GM19240 (cell line): ENCODE measurements at regions not wholly inside any gene's neighbourhood (a gene's known extent, or its start where the extent isn't known, plus 50 kb on each side); places are given as distances from the start of the nearest gene placed in this dataset.
"Not testable (repeated sequence)": the region's sequence is repeated elsewhere in the genome, so short reads cannot be mapped to it uniquely, and the experiment has no call there.

Source experiments
- DNase-seq: peaks from one replicate; pipeline ENCODE4 v3.0.0; 2011; ENCODE audit warnings: low spot score; ENCODE audit not compliant: insufficient read length

GRCh38 chr14:87434011-87434410 is 559.0 kb downstream of the GALC start:
- DNase-seq = no peak

DNA sequence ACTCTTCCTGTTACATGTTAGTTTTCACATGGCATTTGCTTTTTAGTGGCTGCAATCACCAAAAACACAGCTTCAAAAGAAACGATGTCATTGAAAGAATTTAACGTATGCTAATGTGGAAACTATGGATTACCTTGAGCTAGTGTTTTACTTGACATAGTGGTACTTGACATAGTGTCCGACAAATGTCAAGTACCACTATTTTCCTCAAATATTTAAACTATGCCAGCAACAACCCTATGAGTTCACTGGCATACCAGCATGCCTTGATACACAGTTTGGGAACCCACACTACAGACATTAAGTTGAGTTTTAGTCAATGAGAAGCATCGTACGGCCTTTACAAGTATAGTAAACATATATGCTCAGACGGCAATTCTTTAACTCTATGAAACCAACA is 560.3 kb downstream of the GALC start:
- DNase-seq = no peak

DNA sequence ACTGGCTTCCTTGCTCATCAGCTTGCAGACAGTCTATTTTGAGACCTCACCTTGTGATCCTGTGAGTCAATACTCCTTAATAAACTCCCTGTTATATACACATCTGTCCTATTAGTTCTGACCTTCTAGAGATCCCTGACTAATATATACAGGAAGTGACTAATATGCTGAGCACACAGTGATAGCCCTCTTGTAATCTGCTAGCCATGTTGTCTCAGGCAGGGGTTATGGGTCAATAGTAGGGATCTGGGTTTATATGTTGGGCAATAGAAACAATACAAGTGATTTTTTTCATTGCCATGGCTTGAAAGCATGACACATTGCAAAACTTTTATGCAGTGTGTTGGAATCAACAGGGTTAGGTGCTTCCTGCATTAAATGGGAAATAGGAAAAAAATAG is 562.2 kb downstream of the GALC start:
- no peak for DNase-seq

- DNase-seq = no peak
These were observed 562.8 kb downstream of the GALC start for GRCh38 chr14:87430214-87430613.

- no peak for DNase-seq
These were observed 573.1 kb downstream of the GALC start for GRCh38 chr14:87419925-87420324.

GRCh38 chr14:87411370-87411769 is 581.6 kb downstream of the GALC start:
- DNase-seq = no peak

DNA sequence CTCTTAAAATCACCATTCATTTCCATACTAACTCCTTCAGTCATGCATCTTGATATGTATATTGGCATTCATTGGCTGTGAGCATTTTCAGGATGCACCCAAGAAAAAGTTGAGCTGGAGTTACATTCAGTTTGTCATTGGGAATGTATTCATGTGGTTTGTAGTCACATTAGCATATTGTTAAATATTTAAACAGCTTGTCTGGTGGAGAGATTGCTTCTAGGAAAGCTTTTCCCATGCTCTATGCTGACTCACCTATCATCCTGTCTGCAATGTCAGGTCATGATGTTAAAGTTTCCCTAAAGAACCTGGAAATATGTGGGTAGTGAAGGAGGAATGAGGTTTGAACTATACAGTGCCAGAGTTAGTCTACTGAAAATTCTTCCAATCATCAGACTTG is 583.6 kb downstream of the GALC start:
- DNase-seq = no peak

GRCh38 chr14:87407344-87407743 is 585.6 kb downstream of the GALC start:
- no peak for DNase-seq

- DNase-seq = no peak
These were observed 587.4 kb downstream of the GALC start for GRCh38 chr14:87405563-87405962.

- DNase-seq = no peak
These were observed 595.5 kb downstream of the GALC start for GRCh38 chr14:87397499-87397898.

DNA sequence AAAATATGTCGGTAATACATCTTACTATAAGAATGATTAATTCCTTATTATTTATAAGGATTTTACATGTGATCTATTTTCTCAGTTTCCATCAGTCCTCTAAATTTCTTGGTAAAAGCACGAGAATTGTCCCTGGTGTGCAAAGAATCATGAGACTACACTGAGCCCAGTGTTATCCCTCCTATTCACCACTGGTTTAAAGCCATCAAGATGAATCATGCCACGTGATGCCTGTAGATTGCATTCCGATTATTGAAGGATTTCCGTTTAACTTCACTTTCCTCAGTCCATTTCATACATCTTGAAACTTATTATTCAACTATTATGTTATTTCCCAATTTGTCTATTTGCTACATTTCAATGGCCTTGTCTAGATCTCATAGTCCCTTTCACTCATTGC is 601.9 kb downstream of the GALC start:
- DNase-seq = no peak

DNA sequence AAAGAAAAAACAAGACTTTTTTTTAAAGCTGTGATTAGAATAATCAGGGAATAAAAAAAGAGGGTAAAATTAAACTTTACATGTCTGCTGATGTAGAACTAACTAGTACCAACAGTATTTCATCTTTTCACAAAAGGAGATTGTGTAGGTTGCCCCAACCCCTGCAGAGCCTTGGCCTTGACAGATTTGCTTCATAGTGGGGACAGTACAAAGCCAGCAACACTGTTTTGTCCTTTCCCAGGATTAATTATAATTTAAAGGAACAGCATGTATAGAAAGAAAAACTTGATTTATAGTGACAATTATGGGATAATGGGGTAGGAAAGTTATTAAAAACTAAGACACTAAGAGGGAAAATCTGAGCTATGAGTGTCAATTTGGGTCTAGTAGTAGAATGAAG is 604.0 kb downstream of the GALC start:
- no peak for DNase-seq

DNA sequence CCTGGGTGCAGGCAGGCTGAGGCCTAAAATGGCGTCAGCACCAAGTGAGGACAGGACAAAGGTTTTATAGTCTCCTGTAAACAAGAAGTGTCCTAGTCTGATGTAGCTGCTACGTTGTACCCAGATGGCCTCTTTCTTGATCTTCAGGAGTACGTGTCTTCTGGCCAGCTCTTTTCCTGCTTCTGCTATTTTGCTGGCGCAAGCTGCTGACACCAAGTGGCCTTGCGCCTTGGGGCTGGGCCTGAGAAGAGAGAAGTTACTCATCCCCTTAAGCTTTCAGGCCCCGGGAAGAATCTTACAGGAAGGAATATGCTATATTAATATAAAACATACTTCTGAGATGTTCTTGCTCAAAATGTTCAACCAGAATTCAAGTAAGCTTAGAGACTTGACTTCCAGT is 605.2 kb downstream of the GALC start:
- no peak for DNase-seq

- DNase-seq = no peak
These were observed 606.5 kb downstream of the GALC start for GRCh38 chr14:87386524-87386923.

DNA sequence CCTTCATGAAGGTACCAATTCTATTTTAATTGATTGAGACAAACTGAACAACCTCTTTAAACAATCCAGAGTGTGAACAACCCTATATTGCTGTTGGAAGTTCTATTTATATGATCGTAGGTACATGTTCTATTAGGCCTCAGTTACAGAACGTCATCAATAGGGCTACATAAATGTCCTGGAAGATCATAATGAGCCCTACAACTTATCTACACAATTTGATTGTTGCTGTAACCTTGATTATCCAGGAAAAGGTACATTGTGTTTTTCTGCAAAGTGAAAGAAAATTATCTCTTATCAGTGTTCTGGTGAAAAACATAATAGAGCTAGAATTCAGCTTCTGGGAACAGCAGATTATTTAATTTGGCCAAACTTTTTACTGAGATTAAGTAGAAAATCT is 612.9 kb downstream of the GALC start:
- DNase-seq = no peak

- no peak for DNase-seq
These were observed 624.2 kb downstream of the GALC start for GRCh38 chr14:87368751-87369150.

- not testable (repeated sequence) for DNase-seq
These were observed 632.7 kb downstream of the GALC start for GRCh38 chr14:87360246-87360645.

DNA sequence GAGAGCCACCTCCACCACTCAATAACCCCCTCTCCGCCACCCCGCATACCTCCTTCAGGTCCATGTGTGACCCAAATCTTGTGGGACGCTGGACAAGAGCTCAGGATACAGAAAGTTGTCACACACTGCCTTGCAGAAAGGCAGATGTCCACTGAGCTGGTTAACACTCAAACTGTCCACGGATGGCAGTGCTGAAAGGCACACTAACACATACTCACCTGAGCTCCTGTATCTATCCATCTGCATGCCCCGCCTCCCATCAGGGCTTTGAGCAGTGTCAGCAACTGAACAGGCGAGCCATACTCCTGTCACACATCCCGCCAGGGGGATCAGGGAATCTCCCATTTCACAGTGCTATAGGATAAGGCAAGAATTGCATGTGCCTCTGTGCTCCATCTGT is 642.0 kb downstream of the GALC start:
- DNase-seq = no peak

GRCh38 chr14:87349921-87350320 is 643.1 kb downstream of the GALC start:
- no peak for DNase-seq

DNA sequence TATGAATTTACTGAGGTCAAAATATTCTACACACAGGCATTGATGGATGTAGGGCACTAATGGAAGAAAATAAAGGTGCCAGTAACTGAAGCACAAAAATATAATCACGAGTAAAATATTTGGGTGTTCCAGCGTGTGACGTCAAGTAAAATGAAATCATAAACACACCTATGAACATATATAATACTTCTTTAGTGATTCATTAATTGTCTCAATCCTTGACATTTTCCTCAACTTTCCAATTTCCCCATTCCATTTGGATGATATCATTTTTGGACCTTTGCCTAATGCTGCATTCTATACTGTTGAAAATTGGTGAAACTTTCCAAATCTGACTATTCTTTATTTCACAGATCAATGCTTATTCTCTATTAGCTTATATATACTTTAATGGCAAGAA is 649.3 kb downstream of the GALC start:
- DNase-seq = no peak

DNA sequence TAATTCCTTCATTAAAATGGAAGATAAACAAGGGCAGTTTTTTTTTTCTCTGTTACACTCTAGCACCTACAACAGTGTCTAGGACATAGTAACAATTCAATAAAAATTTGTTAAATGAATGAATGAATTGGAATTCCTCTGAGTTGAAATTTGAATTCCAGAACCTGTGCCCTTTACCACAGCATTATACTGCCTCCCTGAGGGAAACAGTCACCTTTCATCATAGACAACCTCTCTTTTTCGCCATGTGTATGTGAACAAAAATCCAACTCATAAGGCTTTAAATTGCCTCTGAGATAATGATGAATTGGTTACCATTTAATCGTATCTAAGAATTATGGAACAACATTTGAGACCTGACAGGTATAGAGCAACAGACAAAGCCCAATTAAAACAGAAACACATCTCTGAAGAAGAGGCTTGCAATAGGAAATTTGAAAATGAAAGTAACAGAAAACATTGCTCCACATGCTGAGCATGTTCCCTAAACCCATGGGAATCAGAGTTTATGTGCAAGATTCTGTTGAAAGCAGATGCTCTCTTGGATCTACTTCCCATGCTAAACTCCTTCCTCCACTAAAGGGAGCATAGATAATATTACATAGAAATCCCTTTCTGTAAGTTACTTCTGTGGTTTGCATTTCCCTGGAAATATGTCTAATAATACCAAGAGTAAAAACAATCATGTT is 657.8 kb downstream of the GALC start:
- no peak for DNase-seq

- DNase-seq = no peak
These were observed 661.0 kb downstream of the GALC start for GRCh38 chr14:87331991-87332390.

DNA sequence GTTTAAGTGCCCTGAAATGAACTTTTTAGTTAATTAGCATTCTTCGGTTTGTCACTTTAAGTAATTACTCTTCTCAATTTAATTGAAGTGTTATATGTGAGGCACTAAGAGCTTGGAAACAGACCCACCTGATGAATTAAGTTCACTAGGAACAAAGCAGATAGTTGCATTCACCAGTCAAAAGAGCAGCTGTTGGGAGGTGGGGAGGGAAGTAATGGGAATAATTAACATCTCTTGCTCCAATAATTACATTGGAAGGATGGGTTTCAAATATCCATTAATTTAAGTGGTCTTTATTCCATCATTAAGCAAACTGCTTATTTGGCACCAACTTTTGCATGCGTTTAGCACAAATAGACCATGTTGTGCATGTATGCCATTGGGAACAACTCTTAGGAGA is 667.2 kb downstream of the GALC start:
- no peak for DNase-seq

GRCh38 chr14:87323191-87323590 is 669.8 kb downstream of the GALC start:
- no peak for DNase-seq
